Effector memory CD8-positive, alpha-beta T cell (primary cell): ENCODE measurements at regions not wholly inside any gene's neighbourhood (a gene's known extent, or its start where the extent isn't known, plus 50 kb on each side); places are given as distances from the start of the nearest gene placed in this dataset.

ENCODE experiments used
- ATAC-seq: fragments of 150-1000 bp; cut with Tn5 transposase; replicated peaks from 2 replicates; pipeline ENCODE4 v1.10.0; 2021; ENCODE audit warnings: mild to moderate bottlenecking, moderate library complexity
- DNase-seq, 3 experiments: peaks; one replicate each; pipeline ENCODE4 v3.0.0; 2021
- H3K27ac Mint-ChIP-seq, 2 donors: one replicate each; pipeline ENCODE4 v1.8.0; 2022; ENCODE audit warnings: mild to moderate bottlenecking in 2 of 2, mixed read lengths in 2 of 2, moderate library complexity in 2 of 2
- H3K27me3 Mint-ChIP-seq, 2 donors: one replicate each; pipeline ENCODE4 v1.8.0; 2022; ENCODE audit warnings: mixed read lengths in 2 of 2
- H3K36me3 Mint-ChIP-seq: one replicate; pipeline ENCODE4 v1.8.0; 2022; ENCODE audit warnings: mild to moderate bottlenecking, moderate library complexity, mixed read lengths; ENCODE audit not compliant: insufficient read depth
- H3K4me1 Mint-ChIP-seq, 2 donors: one replicate each; pipeline ENCODE4 v1.8.0; 2022; ENCODE audit warnings: low read depth in 2 of 2, mixed read lengths in 2 of 2
- H3K4me3 Mint-ChIP-seq, 2 donors: one replicate each; pipeline ENCODE4 v1.8.0; 2022; ENCODE audit warnings: mild to moderate bottlenecking in 2 of 2, mixed read lengths in 2 of 2, moderate library complexity in 2 of 2
- H3K9me3 Mint-ChIP-seq, 2 donors: one replicate each; pipeline ENCODE4 v1.8.0; 2022; ENCODE audit warnings: mixed read lengths in 2 of 2

- H3K4me1 Mint-ChIP-seq = no peaks in the 10 kb centered on the region
- H3K4me3 Mint-ChIP-seq = no peak overlapping the region
- no peak for DNase-seq
- peaks cover 2% of the 10 kb centered on the region for H3K36me3 Mint-ChIP-seq
- peaks cover 0 to 22% of the 10 kb centered on the region in 2 donors for H3K27me3 Mint-ChIP-seq
- no peak for ATAC-seq
- H3K27ac Mint-ChIP-seq = no peak overlapping the region
- no peaks in the 10 kb centered on the region for H3K9me3 Mint-ChIP-seq
Measured at GRCh38 chr4:54359919-54360650, 131.0 kb downstream of the PDGFRA start.

GRCh38 chr4:54363037-54363436, 133.9 kb downstream of the PDGFRA start:
- H3K4me1 Mint-ChIP-seq = no peaks in the 10 kb centered on the region
- H3K27me3 Mint-ChIP-seq = peaks cover 0 to 5% of the 10 kb centered on the region in 2 donors
- ATAC-seq (no peak), DNase-seq (no peak)
- peaks cover 0 to 1% of the 10 kb centered on the region in 2 donors for H3K9me3 Mint-ChIP-seq
- H3K36me3 Mint-ChIP-seq = no peaks in the 10 kb centered on the region
- H3K27ac Mint-ChIP-seq = no peak overlapping the region
- H3K4me3 Mint-ChIP-seq = no peak overlapping the region

DNA sequence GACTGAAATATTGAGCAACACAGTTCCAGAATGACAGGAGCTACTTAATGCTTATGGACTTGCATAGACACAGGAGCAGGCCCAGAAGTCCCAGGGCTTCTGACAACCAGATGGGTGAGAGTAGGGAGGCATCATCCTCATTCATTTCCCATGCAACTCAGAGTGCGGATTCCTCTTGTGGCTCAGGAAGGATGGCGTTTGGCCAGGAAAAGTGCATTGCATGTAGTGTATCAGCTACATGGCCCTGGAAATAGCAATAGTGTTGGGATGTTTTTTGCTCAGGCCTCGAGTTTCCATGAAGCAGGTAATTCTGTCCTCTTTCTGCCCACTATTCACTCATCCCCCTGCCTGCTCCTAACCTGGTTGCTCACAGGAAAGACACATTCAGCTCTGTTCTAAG, 136.6 kb downstream of the PDGFRA start:
- Mint-ChIP-seq H3K36me3 (no peaks in the 10 kb centered on the region), H3K4me1 (no peaks in the 10 kb centered on the region), H3K4me3 (no peak overlapping the region), H3K27ac (no peak overlapping the region), H3K27me3 (peaks cover 0 to 4% of the 10 kb centered on the region in 2 donors), H3K9me3 (peaks cover 0 to 5% of the 10 kb centered on the region in 2 donors)
- no peak for DNase-seq
- ATAC-seq = no peak

- Mint-ChIP-seq H3K9me3 (peaks cover 0 to 6% of the 10 kb centered on the region in 2 donors), H3K36me3 (no peaks in the 10 kb centered on the region), H3K4me1 (no peaks in the 10 kb centered on the region), H3K27ac (no peak overlapping the region), H3K4me3 (no peak overlapping the region), H3K27me3 (peaks cover 0 to 7% of the 10 kb centered on the region in 2 donors)
- no peak for ATAC-seq
- DNase-seq = no peak
Measured at GRCh38 chr4:54367059-54367458, 138.0 kb downstream of the PDGFRA start.

- ATAC-seq (no peak), DNase-seq (no peak)
- Mint-ChIP-seq H3K27me3 (peaks cover 0 to 7% of the 10 kb centered on the region in 2 donors), H3K36me3 (no peaks in the 10 kb centered on the region), H3K4me3 (no peak overlapping the region), H3K27ac (no peak overlapping the region), H3K9me3 (peaks cover 0 to 9% of the 10 kb centered on the region in 2 donors), H3K4me1 (no peaks in the 10 kb centered on the region)
Measured at GRCh38 chr4:54368281-54369265, 139.5 kb downstream of the PDGFRA start.

- no peak overlapping the region for H3K27ac Mint-ChIP-seq
- H3K36me3 Mint-ChIP-seq = no peaks in the 10 kb centered on the region
- H3K4me3 Mint-ChIP-seq = no peak overlapping the region
- no peaks in the 10 kb centered on the region for H3K4me1 Mint-ChIP-seq
- peaks cover 0 to 9% of the 10 kb centered on the region in 2 donors for H3K9me3 Mint-ChIP-seq
- no peak for ATAC-seq
- peaks cover 0 to 7% of the 10 kb centered on the region in 2 donors for H3K27me3 Mint-ChIP-seq
- no peak for DNase-seq
Measured at GRCh38 chr4:54371173-54371572, 142.1 kb downstream of the PDGFRA start.

DNA sequence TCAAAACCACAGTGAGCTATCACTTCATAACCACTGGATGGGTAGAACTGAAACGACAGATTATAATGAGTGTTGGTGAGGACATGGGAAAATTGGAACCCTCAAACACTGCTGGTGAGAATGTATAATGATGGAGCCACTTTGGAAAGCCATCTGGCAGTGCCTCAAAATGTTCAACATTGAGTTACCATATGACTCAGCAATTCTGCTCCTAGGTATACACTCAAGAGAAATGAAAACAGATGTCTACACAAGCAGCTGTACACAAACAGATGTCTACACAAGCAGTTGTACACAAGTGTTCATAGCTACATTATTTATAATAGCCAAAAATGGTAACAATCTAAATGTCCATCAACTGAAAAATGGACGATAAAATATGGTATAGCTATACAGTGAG, 143.9 kb downstream of the PDGFRA start:
- peaks cover 0 to 9% of the 10 kb centered on the region in 2 donors for H3K9me3 Mint-ChIP-seq
- H3K4me1 Mint-ChIP-seq = no peaks in the 10 kb centered on the region
- no peak for DNase-seq
- H3K27ac Mint-ChIP-seq = no peak overlapping the region
- ATAC-seq = no peak
- H3K4me3 Mint-ChIP-seq = no peak overlapping the region
- H3K36me3 Mint-ChIP-seq = no peaks in the 10 kb centered on the region
- H3K27me3 Mint-ChIP-seq = peaks cover 0 to 7% of the 10 kb centered on the region in 2 donors

- peaks cover 0 to 7% of the 10 kb centered on the region in 2 donors for H3K27me3 Mint-ChIP-seq
- ATAC-seq = no peak
- no peak overlapping the region for H3K4me3 Mint-ChIP-seq
- H3K36me3 Mint-ChIP-seq = no peaks in the 10 kb centered on the region
- no peak overlapping the region for H3K27ac Mint-ChIP-seq
- peaks cover 0 to 5% of the 10 kb centered on the region in 2 donors for H3K9me3 Mint-ChIP-seq
- no peaks in the 10 kb centered on the region for H3K4me1 Mint-ChIP-seq
- no peak for DNase-seq
Measured at GRCh38 chr4:54373718-54374210, 144.7 kb downstream of the PDGFRA start.

GRCh38 chr4:54378461-54378860, 149.4 kb downstream of the PDGFRA start:
- Mint-ChIP-seq H3K36me3 (no peaks in the 10 kb centered on the region), H3K27ac (no peak overlapping the region), H3K4me3 (no peak overlapping the region), H3K4me1 (no peaks in the 10 kb centered on the region), H3K27me3 (no peaks in the 10 kb centered on the region), H3K9me3 (peaks cover 0 to 1% of the 10 kb centered on the region in 2 donors)
- ATAC-seq (no peak), DNase-seq (no peak)

DNA sequence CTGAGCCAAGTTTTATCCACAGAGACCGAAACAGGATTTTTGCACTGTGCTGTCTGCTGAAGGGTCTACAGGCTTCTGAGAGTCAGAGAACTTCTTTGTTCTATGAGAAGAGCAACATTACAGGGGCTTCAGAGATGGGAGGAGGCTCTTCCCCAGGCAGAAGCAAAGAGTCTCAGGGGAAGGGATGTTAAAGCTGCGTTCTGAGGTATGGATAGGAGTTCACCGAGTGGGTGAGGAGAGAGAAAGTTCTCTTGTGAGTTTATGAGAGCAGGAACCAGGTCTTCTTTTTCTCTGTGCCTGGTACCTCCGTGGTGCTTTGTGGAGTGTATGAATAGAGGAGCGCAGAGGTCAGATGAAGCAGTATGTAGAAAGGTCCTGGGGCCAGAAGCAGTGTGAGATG, 155.1 kb downstream of the PDGFRA start:
- no peak overlapping the region for H3K27ac Mint-ChIP-seq
- no peaks in the 10 kb centered on the region for H3K27me3 Mint-ChIP-seq
- DNase-seq = no peak
- no peak overlapping the region for H3K4me3 Mint-ChIP-seq
- H3K9me3 Mint-ChIP-seq = peaks cover 0 to 3% of the 10 kb centered on the region in 2 donors
- no peaks in the 10 kb centered on the region for H3K36me3 Mint-ChIP-seq
- no peaks in the 10 kb centered on the region for H3K4me1 Mint-ChIP-seq
- ATAC-seq = no peak

- Mint-ChIP-seq H3K27me3 (no peaks in the 10 kb centered on the region), H3K36me3 (no peaks in the 10 kb centered on the region), H3K4me3 (no peak overlapping the region), H3K27ac (no peak overlapping the region), H3K4me1 (no peaks in the 10 kb centered on the region), H3K9me3 (peaks cover 0 to 3% of the 10 kb centered on the region in 2 donors)
- peak; percentile 36 for ATAC-seq
- no peak for DNase-seq
Measured at GRCh38 chr4:54384563-54384962, 155.5 kb downstream of the PDGFRA start.

- H3K4me1 Mint-ChIP-seq = no peaks in the 10 kb centered on the region
- H3K4me3 Mint-ChIP-seq = no peak overlapping the region
- H3K27ac Mint-ChIP-seq = no peak overlapping the region
- peaks cover 0 to 3% of the 10 kb centered on the region in 2 donors for H3K9me3 Mint-ChIP-seq
- no peaks in the 10 kb centered on the region for H3K36me3 Mint-ChIP-seq
- H3K27me3 Mint-ChIP-seq = no peaks in the 10 kb centered on the region
- ATAC-seq (no peak), DNase-seq (no peak)
Measured at GRCh38 chr4:54386042-54386669, 157.1 kb downstream of the PDGFRA start.

- no peak overlapping the region for H3K27ac Mint-ChIP-seq
- peaks cover 0 to 3% of the 10 kb centered on the region in 2 donors for H3K9me3 Mint-ChIP-seq
- H3K4me3 Mint-ChIP-seq = no peak overlapping the region
- H3K4me1 Mint-ChIP-seq = no peaks in the 10 kb centered on the region
- DNase-seq (no peak), ATAC-seq (no peak)
- H3K36me3 Mint-ChIP-seq = no peaks in the 10 kb centered on the region
- H3K27me3 Mint-ChIP-seq = no peaks in the 10 kb centered on the region
Measured at GRCh38 chr4:54386693-54387092, 157.6 kb downstream of the PDGFRA start.
